GM12892 (cell line): ENCODE measurements at regions not wholly inside any gene's neighbourhood (a gene's known extent, or its start where the extent isn't known, plus 50 kb on each side); places are given as distances from the start of the nearest gene placed in this dataset.

Experiments
- POLR2A ChIP-seq: IDR thresholded peaks from 2 replicates; pipeline ENCODE4 v1.6.1; 2011; ENCODE audit warnings: low read depth, low read length, control low read depth
- TAF1 ChIP-seq: IDR thresholded peaks from 2 replicates; pipeline ENCODE4 v1.6.1; 2011; ENCODE audit warnings: low read depth, mild to moderate bottlenecking, control low read depth, low read length, borderline replicate concordance

DNA sequence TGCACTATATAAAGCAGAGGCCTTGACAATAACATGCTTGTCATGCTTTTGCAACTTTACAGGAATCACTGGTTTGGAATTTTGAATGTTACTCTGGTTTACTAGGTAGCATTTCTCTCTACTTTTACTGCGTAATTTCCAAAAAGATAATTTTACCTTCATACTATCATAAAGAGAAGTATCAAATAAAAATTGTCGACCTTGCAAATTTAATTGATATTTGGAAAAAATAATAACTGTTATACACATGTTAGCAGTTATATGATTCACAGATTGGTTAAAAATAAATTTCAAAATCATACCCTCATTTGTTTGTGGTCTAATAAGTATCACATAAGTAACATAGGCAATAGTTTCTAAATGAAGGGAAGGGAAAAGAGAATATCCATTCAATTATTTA is 228.5 kb upstream of the CACNA2D1 start:
- TF ChIP-seq POLR2A (no peak), TAF1 (no peak)
